ENCODE measurements at regions not wholly inside any gene's neighbourhood (a gene's known extent, or its start where the extent isn't known, plus 50 kb on each side); places are given as distances from the start of the nearest gene placed in this dataset.

GRCh38 chr20:55449091-55449490, 556.2 kb downstream of the CBLN4 start:
- no peak overlapping the region for H3K4me3 ChIP-seq (ENCODE audit: low read depth, low read length)
- TF ChIP-seq, protein P1, sequence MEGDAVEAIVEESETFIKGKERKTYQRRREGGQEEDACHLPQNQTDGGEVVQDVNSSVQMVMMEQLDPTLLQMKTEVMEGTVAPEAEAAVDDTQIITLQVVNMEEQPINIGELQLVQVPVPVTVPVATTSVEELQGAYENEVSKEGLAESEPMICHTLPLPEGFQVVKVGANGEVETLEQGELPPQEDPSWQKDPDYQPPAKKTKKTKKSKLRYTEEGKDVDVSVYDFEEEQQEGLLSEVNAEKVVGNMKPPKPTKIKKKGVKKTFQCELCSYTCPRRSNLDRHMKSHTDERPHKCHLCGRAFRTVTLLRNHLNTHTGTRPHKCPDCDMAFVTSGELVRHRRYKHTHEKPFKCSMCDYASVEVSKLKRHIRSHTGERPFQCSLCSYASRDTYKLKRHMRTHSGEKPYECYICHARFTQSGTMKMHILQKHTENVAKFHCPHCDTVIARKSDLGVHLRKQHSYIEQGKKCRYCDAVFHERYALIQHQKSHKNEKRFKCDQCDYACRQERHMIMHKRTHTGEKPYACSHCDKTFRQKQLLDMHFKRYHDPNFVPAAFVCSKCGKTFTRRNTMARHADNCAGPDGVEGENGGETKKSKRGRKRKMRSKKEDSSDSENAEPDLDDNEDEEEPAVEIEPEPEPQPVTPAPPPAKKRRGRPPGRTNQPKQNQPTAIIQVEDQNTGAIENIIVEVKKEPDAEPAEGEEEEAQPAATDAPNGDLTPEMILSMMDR (conservative IDR thresholded peaks at IDR 0.05; ENCODE audit: low read depth, low read length) = no peak
- DNase-seq (ENCODE audit: low read depth) = no peak

- H3K4me3 ChIP-seq (ENCODE audit: low read depth, low read length) = no peak overlapping the region
- DNase-seq (ENCODE audit: low read depth) = no peak
- TF ChIP-seq, protein P1 (conservative IDR thresholded peaks at IDR 0.05; ENCODE audit: low read depth, low read length) = no peak
Measured at GRCh38 chr20:55446301-55446700, 559.0 kb downstream of the CBLN4 start.

DNA sequence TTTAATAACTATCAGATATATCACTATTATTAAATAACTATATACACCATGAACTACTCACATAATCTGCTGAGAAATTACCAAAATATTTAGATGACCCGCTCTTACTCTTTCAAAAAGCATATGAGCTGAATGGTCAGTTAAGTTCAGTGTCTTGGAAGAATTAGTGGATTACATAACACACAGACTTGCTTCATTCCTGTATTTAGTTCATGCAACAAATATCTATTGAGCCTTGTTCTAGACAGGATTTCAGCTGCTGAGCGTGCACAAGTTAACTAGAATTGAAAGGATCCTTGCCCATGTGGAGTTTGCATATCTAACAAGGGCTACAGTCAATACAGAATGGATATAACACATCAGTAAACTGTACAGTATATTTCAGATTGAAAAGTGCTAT, 566.2 kb downstream of the CBLN4 start:
- no peak overlapping the region for H3K4me3 ChIP-seq (ENCODE audit: low read depth, low read length)
- TF ChIP-seq, protein P1 (conservative IDR thresholded peaks at IDR 0.05; ENCODE audit: low read depth, low read length) = no peak
- DNase-seq (ENCODE audit: low read depth) = no peak

DNA sequence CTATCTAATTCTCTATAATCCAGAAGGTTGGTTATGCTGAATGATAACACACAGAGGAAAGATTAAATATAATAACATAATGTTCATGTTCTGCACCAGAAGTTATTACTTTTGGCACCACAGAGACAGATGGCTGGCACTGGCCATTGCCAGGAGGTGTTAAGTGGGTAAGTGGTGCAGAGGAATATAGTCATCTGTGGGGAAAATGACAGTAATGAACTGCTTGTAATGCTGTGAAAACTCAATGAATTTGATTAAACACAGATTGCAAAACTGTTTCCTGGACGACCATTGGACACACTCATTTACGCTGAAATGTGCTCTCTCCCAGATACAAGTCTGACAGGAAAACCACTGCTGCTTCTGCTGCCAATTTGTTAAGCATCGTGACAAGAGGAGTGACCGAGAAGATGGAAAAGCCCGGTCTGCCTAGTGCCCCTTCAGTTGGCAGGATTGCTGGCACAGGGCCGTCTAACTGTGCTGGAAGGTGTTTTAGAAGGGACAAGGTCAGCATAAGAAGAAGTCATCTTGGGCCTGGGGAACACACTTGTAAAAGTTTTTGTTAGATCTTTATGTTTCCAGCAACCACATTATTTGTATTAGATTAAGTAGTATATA, 567.4 kb downstream of the CBLN4 start:
- H3K4me3 ChIP-seq (ENCODE audit: low read depth, low read length) = no peak overlapping the region
- no peak for DNase-seq (ENCODE audit: low read depth)
- TF ChIP-seq, protein P1 (conservative IDR thresholded peaks at IDR 0.05; ENCODE audit: low read depth, low read length) = no peak

DNA sequence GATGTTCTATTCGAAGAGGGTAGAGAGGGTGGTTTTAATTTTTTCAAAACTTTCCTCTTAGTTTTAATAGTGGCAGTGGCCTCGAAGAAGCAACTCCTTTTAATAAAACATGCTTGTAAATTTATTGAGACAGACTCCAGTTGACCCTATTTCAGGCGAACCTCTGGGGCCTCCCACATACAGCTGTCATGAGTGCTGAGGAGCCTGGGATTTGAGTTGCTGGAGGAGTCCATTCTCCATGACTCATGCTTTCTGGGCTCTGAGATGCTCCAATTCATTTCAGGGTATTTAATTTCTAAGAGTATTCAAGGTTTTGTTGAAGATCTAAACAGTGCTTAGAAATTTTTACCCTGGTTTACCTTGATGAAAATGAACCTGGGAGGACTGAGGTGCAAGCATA, 580.4 kb downstream of the CBLN4 start:
- no peak for DNase-seq (ENCODE audit: low read depth)
- TF ChIP-seq, protein P1 (conservative IDR thresholded peaks at IDR 0.05; ENCODE audit: low read depth, low read length) = no peak
- no peak overlapping the region for H3K4me3 ChIP-seq (ENCODE audit: low read depth, low read length)

DNA sequence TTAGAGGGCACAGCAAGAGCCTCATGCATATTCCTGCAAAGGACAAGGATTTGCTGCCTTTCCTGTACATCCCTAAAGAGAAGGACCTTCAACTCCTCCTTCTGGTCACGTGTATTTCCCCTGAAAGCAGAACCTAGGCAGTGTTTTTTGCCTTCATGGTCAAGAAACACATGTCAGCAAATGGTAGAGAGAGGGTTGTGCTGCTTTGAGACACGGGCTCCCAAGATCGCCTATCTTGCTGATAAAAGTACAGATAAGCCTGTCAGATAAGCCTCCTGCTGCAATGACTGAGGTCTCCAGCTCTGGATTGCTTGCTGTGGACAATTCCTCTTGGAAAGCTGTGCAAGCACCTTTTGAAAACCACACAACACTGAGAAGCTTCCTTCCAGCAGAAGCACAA, 580.8 kb downstream of the CBLN4 start:
- H3K4me3 ChIP-seq (ENCODE audit: low read depth, low read length) = no peak overlapping the region
- TF ChIP-seq, protein P1 (conservative IDR thresholded peaks at IDR 0.05; ENCODE audit: low read depth, low read length) = no peak
- DNase-seq (ENCODE audit: low read depth) = no peak

DNA sequence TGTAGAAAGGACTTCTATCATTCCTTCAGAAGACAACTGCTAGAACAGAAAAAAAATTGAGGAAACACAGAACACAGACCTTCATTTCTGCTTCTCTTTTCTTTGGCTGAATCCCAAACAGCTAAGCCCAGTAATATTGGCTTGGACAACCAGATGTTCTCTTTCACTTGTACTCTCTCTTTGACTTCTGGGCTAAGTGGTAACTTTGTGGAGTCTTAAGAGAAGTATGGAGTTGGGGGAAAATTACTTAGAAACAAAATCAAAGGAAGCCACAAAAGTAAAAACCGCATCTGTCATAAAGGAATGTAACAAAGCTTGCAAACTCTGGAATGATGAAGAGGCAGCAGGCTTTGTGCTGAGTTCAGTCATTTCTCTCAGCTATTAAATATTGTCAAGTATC, 587.5 kb downstream of the CBLN4 start:
- no peak for DNase-seq (ENCODE audit: low read depth)
- H3K4me3 ChIP-seq (ENCODE audit: low read depth, low read length) = no peak overlapping the region
- TF ChIP-seq, protein P1 (conservative IDR thresholded peaks at IDR 0.05; ENCODE audit: low read depth, low read length) = no peak

Measured in epithelial cell of proximal tubule (primary cell).